Activated T-cell treated with anti-CD3 and anti-CD28 coated beads, Interleukin-2, amount 50 U/mL, for 24 hours (primary cell): ENCODE measurements at regions not wholly inside any gene's neighbourhood (a gene's known extent, or its start where the extent isn't known, plus 50 kb on each side); places are given as distances from the start of the nearest gene placed in this dataset.

Experiments used
- DNase-seq: peaks from one replicate; pipeline ENCODE4 v3.0.0-alpha.2; 2020
- H3K27ac Mint-ChIP-seq: 2 replicates; pipeline ENCODE4 v1.8.0; 2020; ENCODE audit warnings: mild to moderate bottlenecking, mixed read lengths
- H3K27me3 Mint-ChIP-seq: 2 replicates; pipeline ENCODE4 v1.8.0; 2020; ENCODE audit warnings: mixed read lengths
- H3K36me3 Mint-ChIP-seq: 2 replicates; pipeline ENCODE4 v1.8.0; 2020; ENCODE audit warnings: low read depth, mixed read lengths
- H3K4me1 Mint-ChIP-seq: 2 replicates; pipeline ENCODE4 v1.8.0; 2020; ENCODE audit warnings: low read depth, mixed read lengths
- H3K4me3 Mint-ChIP-seq: 2 replicates; pipeline ENCODE4 v1.8.0; 2020; ENCODE audit warnings: mild to moderate bottlenecking, moderate library complexity, mixed read lengths
- H3K9me3 Mint-ChIP-seq: 2 replicates; pipeline ENCODE4 v1.8.0; 2020; ENCODE audit warnings: mixed read lengths

DNA sequence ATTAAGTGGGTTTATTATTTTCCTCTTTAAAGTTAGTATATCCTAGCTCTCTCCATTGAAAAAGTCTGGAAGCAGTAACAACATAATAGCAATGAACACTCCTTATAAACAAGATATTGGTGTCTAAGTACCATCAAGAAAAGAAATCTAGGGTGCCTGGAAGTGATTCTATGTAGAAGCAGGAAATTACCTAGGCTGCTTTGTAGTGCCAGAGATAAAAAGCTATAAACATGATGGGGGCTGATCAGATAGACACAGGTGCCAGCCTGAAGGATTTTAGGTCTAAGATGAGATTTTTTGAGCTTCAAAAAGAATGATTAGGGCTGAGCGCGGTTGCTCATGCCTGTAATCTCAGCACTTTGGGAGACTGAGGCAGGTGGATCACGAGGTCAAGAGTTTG, 1179.3 kb upstream of the CDH9 start:
- no peak for DNase-seq
- H3K27ac Mint-ChIP-seq: no peak overlapping the region
- H3K9me3 Mint-ChIP-seq: peaks cover 10% of the 10 kb centered on the region
- no peaks in the 10 kb centered on the region for H3K36me3 Mint-ChIP-seq
- no peaks in the 10 kb centered on the region for H3K27me3 Mint-ChIP-seq
- no peak overlapping the region for H3K4me3 Mint-ChIP-seq
- H3K4me1 Mint-ChIP-seq: no peaks in the 10 kb centered on the region

DNA sequence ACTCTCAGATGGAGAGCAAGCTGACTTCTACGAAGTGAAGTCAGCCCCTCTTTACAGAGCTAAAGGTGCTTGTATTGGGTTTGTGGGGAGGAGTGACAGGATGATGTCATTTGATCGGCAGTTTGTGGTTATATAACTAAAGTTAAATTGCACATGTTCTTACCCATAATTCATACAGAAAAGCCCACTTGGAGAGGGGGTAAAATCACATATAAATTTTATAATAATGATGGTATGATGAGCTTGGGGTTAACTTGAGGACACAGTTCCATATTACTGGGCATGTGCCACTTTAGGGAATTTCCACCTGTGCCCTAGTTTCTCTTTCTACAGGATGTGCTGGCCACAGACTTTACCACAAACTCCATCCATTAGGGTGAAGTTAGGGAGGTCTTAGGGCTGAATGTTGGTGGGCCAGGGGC, 1178.6 kb upstream of the CDH9 start:
- Mint-ChIP-seq H3K4me3 (no peak overlapping the region), H3K27ac (no peak overlapping the region), H3K36me3 (no peaks in the 10 kb centered on the region), H3K27me3 (no peaks in the 10 kb centered on the region), H3K9me3 (peaks cover 10% of the 10 kb centered on the region), H3K4me1 (no peaks in the 10 kb centered on the region)
- DNase-seq: no peak

DNA sequence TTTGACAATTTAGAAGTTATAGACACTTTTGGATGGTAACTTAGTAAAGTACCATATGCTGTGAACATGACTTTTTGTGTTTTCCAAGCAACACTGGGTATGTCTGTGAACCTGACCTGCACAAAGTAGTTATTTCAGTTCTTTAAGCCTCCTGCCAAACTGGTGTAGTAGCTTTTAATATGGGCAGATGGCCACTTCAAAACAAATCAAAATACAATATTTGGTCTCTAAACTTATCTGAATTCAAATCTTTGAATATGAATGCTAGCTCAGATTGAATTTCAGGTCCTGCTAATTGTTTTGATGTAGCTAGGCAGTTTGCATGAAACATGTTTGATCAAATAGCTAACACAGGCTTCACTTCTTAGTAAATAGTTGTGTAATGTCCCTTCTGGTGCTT, 1176.7 kb upstream of the CDH9 start:
- H3K4me1 Mint-ChIP-seq: no peaks in the 10 kb centered on the region
- H3K27ac Mint-ChIP-seq: no peak overlapping the region
- H3K27me3 Mint-ChIP-seq: no peaks in the 10 kb centered on the region
- H3K4me3 Mint-ChIP-seq: no peak overlapping the region
- H3K9me3 Mint-ChIP-seq: peaks cover 14% of the 10 kb centered on the region
- H3K36me3 Mint-ChIP-seq: no peaks in the 10 kb centered on the region
- no peak for DNase-seq

DNA sequence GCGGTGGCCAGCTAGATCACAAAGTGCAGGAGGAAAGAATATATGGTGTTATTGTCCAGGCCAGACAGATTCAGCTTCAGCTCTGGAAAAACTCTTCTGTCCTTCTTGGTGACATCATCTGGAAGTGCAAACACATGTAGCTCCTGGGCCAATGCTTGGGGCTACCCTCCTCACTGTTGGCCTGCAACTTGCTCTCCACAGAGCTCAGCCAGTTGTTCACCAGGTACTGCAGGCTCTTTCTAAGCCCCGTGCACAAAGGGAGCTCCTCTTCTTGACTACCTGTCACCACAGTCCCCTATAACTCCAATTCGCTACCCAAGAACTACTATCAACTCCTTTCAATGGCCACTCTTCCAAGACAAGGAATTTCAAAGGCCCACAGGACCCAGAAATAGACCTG, 1175.9 kb upstream of the CDH9 start:
- no peaks in the 10 kb centered on the region for H3K27me3 Mint-ChIP-seq
- no peak for DNase-seq
- H3K4me3 Mint-ChIP-seq: no peak overlapping the region
- no peaks in the 10 kb centered on the region for H3K36me3 Mint-ChIP-seq
- H3K4me1 Mint-ChIP-seq: no peaks in the 10 kb centered on the region
- H3K27ac Mint-ChIP-seq: no peak overlapping the region
- H3K9me3 Mint-ChIP-seq: peaks cover 15% of the 10 kb centered on the region

DNA sequence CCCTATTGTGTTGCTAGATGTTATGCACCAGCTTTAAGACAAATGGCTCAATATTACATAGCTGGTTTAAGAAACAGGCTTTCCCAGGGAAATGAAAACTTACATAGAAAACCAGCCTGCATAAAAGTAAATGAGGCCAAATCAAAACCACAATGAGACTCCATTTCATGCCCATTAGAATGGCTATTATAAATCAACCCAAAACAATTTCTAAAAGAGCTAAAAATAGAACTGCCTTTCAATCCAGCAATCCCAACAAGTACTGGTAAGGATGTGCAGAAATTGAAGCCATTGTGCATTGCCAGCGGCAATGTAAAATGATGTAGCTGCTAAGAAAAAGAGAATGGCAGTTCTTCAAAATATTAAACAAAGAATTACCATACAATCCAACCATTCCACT, 1170.0 kb upstream of the CDH9 start:
- Mint-ChIP-seq H3K27me3 (no peaks in the 10 kb centered on the region), H3K4me3 (no peak overlapping the region), H3K27ac (no peak overlapping the region), H3K36me3 (no peaks in the 10 kb centered on the region), H3K9me3 (peaks cover 11% of the 10 kb centered on the region), H3K4me1 (no peaks in the 10 kb centered on the region)
- DNase-seq: no peak

DNA sequence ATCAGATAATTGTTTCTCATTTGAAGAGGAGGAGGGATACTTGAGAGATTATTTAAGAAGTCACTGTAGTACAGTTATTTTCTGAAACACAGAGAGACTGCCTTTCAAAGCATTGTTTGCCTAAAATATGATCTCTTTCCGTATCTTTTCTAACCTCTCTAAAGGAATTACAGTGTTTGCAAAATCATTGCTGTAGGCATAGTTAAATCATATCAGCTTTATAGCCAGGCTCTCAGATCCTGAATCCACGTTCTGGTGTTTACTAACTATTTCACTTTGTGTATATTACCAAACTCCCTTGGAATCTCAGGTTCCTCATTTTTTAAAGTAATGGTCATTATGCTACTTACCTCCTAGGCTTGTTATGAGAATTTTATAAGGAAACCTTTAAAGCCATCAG, 1151.6 kb upstream of the CDH9 start:
- H3K4me1 Mint-ChIP-seq: no peaks in the 10 kb centered on the region
- no peak overlapping the region for H3K4me3 Mint-ChIP-seq
- no peaks in the 10 kb centered on the region for H3K36me3 Mint-ChIP-seq
- no peak overlapping the region for H3K27ac Mint-ChIP-seq
- H3K27me3 Mint-ChIP-seq: no peaks in the 10 kb centered on the region
- DNase-seq: no peak
- H3K9me3 Mint-ChIP-seq: peaks cover 15% of the 10 kb centered on the region

DNA sequence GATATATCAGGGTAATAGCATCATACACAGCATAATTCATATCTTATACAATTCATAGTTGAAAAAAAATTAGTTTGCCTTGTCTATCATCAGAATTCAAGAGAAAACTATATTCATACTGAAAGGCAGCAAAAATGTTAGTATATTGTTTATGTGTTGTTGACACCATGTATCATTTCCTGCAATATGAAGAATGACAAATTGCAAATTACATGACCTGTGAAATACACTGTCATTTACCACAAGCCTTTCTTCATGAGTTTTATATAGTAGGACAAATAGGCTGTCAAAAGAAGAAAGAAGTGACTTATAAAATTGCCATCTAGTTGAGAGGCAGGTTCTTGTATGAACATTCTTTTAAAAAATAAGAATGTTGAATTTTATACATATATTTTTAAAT, 1136.3 kb upstream of the CDH9 start:
- Mint-ChIP-seq H3K4me3 (no peak overlapping the region), H3K9me3 (peaks cover 21% of the 10 kb centered on the region), H3K27me3 (no peaks in the 10 kb centered on the region), H3K27ac (no peak overlapping the region), H3K36me3 (no peaks in the 10 kb centered on the region), H3K4me1 (no peaks in the 10 kb centered on the region)
- no peak for DNase-seq

DNA sequence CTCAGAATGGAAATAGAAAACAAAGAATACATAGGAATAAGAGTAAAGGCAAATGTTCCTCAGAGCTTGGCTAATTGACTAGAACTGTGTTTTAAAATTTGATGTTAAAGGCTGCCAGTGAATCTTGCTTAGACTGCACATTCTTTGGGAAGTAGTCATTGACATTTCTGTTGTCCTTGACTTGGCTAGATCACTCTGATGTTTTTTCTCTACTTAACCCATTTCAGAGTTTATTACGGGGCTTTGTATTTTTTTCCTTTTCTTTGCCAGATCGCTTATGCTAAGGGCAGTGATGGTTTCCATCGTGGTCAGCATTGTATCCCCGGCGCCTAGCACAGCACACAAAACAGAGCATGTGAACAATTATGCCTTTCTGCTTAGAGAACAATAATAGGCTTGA, 1126.7 kb upstream of the CDH9 start:
- Mint-ChIP-seq H3K36me3 (no peaks in the 10 kb centered on the region), H3K4me1 (no peaks in the 10 kb centered on the region), H3K4me3 (no peak overlapping the region), H3K27me3 (no peaks in the 10 kb centered on the region), H3K9me3 (peaks cover 15% of the 10 kb centered on the region), H3K27ac (no peak overlapping the region)
- DNase-seq: no peak

DNA sequence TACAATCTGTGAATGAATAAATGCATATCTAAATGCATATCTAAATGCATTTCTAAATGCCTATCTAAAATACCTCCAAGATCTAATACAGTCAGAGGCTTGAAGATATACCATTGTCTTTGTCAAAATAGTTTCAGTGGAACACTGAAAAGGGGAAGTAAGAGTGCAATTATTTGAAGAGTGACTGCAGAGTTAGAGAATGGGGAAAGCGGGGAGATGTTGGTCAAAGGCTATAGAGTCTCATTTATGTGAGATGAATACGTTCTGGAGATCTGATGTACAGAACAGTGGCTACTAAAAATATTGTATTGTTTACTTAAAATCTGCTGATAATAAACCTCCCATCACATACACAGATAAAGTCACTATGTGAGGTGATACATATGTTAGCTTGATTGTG, 1126.2 kb upstream of the CDH9 start:
- no peak for DNase-seq
- H3K9me3 Mint-ChIP-seq: peaks cover 13% of the 10 kb centered on the region
- no peak overlapping the region for H3K4me3 Mint-ChIP-seq
- no peaks in the 10 kb centered on the region for H3K36me3 Mint-ChIP-seq
- H3K4me1 Mint-ChIP-seq: no peaks in the 10 kb centered on the region
- H3K27ac Mint-ChIP-seq: no peak overlapping the region
- H3K27me3 Mint-ChIP-seq: no peaks in the 10 kb centered on the region

DNA sequence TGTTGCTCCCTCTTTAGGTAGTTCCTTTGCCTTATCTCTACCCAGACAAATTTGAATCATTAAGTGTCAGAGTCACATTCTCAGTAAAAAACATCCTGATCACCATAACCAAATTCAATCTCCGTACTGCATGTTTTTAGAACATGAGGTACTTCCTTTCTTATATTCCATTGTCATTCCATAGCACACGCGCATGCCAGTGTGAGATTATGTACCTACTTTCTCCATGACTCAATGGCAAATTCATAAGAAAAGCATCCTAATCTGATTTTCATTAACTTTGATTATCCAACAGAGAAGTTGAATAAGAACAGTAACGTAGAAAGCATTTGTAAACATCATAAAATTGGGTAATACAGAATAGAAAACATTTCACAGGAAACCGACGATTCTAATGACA, 1118.6 kb upstream of the CDH9 start:
- Mint-ChIP-seq H3K27me3 (no peaks in the 10 kb centered on the region), H3K4me1 (no peaks in the 10 kb centered on the region), H3K4me3 (no peak overlapping the region), H3K27ac (no peak overlapping the region), H3K36me3 (no peaks in the 10 kb centered on the region), H3K9me3 (peaks cover 10% of the 10 kb centered on the region)
- DNase-seq: no peak

DNA sequence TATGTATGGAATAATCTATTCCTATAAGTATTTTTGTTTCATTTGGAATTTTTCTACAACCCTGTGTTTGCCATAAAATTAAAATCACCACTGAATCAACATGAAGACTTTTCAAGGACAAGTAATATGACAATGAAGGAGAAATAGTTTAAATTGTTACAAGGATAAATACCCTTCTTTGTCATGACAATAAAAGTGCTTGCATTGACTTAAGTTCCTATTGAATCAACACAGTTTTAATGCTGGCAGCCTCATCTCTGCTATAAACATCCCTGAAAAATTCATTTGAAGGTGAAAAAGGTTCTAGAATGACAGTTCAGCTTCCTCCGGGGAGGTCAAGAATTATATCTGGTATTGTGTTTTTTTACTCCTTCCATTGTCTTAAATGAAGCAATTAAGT, 1105.1 kb upstream of the CDH9 start:
- Mint-ChIP-seq H3K27me3 (no peaks in the 10 kb centered on the region), H3K27ac (no peak overlapping the region), H3K36me3 (no peaks in the 10 kb centered on the region), H3K9me3 (peaks cover 25% of the 10 kb centered on the region), H3K4me3 (no peak overlapping the region), H3K4me1 (no peaks in the 10 kb centered on the region)
- no peak for DNase-seq

DNA sequence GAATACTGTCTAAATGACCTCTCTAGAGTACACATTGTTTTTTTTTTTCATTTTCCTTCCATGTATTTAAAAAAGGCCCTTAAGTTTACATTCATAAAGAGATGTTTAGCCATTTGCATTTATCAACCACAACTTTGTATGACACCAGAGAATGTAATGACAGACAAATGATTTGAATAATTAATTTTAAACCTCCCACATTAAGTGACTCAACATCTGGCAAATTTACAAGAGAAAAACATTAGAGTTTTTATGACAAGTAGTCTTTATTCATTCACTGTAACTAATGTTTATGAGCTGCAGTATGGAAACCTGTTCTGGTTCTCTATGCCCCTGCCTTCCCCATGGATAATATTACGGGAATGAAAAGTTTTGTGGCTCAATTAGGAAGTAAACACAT, 1093.8 kb upstream of the CDH9 start:
- no peaks in the 10 kb centered on the region for H3K27me3 Mint-ChIP-seq
- H3K36me3 Mint-ChIP-seq: no peaks in the 10 kb centered on the region
- peaks cover 32% of the 10 kb centered on the region for H3K9me3 Mint-ChIP-seq
- DNase-seq: no peak
- no peak overlapping the region for H3K27ac Mint-ChIP-seq
- no peak overlapping the region for H3K4me3 Mint-ChIP-seq
- no peaks in the 10 kb centered on the region for H3K4me1 Mint-ChIP-seq

DNA sequence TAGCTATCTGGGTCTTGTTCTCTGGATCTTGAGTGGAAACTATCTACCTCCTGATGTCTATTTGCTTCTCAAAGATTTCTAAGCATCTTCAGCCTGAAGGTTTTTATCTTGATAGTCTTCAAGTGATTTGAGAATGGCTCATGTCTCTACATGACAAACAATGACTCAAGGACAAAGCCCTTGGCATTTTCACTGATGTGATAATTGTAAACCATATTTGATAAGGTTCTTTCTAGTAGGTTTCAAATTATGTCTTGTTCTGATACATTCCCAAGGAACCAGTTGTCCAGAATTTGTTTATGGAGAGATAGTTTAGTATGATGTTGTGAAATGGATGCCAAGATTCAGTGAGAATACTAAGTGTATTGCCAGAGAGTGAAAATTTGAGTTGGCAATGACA, 1079.3 kb upstream of the CDH9 start:
- H3K27ac Mint-ChIP-seq: no peak overlapping the region
- H3K27me3 Mint-ChIP-seq: no peaks in the 10 kb centered on the region
- peaks cover 31% of the 10 kb centered on the region for H3K9me3 Mint-ChIP-seq
- H3K4me1 Mint-ChIP-seq: no peaks in the 10 kb centered on the region
- H3K4me3 Mint-ChIP-seq: no peak overlapping the region
- no peak for DNase-seq
- no peaks in the 10 kb centered on the region for H3K36me3 Mint-ChIP-seq

DNA sequence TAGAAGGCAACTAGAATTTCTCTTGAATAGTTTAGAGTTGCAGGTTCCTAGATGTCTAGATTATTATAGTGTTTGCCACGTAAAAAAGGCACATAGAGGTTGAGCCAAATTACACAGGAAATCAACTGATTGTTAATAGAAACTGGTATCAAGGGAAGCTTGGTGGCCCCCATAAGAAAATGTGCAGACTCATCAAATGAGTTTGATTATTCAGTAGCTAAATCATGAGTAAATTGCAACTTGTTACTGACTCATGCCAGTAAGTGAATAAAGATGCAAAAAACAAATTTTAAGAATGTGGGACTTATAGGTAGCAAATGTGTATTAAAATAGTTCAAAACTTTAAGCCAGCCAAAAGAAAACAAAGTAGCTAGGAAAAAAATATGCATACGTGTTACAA, 1078.9 kb upstream of the CDH9 start:
- Mint-ChIP-seq H3K27ac (no peak overlapping the region), H3K4me1 (no peaks in the 10 kb centered on the region), H3K36me3 (no peaks in the 10 kb centered on the region), H3K4me3 (no peak overlapping the region), H3K27me3 (no peaks in the 10 kb centered on the region), H3K9me3 (peaks cover 31% of the 10 kb centered on the region)
- DNase-seq: no peak

DNA sequence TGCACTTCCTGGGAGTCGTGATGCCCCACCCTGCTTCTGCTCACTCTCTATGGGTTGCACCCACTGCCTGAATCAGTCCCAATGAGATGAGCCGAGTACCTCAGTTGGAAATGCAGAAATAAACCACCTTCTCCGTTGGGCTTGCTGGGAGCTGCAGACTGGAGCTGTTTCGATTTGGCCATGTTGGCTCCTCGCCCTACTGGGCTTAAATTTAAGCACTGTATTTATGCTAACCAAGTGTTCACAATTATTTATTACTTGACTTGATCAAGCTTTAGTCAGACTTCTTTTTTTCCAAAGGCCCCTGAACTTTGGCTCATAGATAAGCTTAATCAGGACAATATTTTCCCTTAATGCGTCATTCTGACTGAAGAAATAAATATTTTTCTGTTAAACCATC, 1072.4 kb upstream of the CDH9 start:
- Mint-ChIP-seq H3K9me3 (peaks cover 16% of the 10 kb centered on the region), H3K27ac (no peak overlapping the region), H3K27me3 (no peaks in the 10 kb centered on the region), H3K4me1 (no peaks in the 10 kb centered on the region), H3K4me3 (no peak overlapping the region), H3K36me3 (no peaks in the 10 kb centered on the region)
- DNase-seq: no peak

DNA sequence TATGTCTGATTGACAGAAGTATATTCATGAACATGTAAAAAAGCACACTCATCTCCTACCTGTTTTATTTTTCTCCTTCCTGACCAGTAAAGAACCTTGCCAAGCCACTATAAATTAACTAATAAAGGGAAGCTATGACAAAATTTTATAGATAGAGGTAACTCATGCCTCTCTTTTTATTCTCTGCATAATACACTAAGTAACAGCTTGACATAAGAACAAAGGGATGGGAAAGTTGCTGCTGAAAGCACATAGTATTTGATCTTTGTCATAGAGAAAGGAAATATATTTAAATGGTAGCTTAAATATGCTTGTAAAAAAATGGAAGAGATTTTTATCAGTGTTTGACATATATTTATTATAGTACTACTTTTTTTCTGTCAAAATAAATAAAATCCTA, 1065.7 kb upstream of the CDH9 start:
- no peaks in the 10 kb centered on the region for H3K4me1 Mint-ChIP-seq
- peaks cover 5% of the 10 kb centered on the region for H3K9me3 Mint-ChIP-seq
- H3K27ac Mint-ChIP-seq: no peak overlapping the region
- DNase-seq: no peak
- H3K4me3 Mint-ChIP-seq: no peak overlapping the region
- H3K36me3 Mint-ChIP-seq: no peaks in the 10 kb centered on the region
- H3K27me3 Mint-ChIP-seq: no peaks in the 10 kb centered on the region
